CD4-positive, alpha-beta T cell treated with Interleukin-17A for 1 hour (primary cell): ENCODE measurements at regions not wholly inside any gene's neighbourhood (a gene's known extent, or its start where the extent isn't known, plus 50 kb on each side); places are given as distances from the start of the nearest gene placed in this dataset.

Source experiments
- DNase-seq: peaks from one replicate; pipeline ENCODE4 v3.0.0-alpha.2; 2020

- no peak for DNase-seq
These were observed 78.1 kb upstream of the TBX20 start for GRCh38 chr7:35331730-35332678.

GRCh38 chr7:35329026-35329425, 75.1 kb upstream of the TBX20 start:
- DNase-seq: no peak

- DNase-seq: no peak
These were observed 65.7 kb upstream of the TBX20 start for GRCh38 chr7:35319606-35320005.

GRCh38 chr7:35316549-35316948, 62.6 kb upstream of the TBX20 start:
- DNase-seq: no peak

GRCh38 chr7:35315517-35315916, 61.6 kb upstream of the TBX20 start:
- no peak for DNase-seq

GRCh38 chr7:35314354-35314753, 60.5 kb upstream of the TBX20 start:
- DNase-seq: no peak

- DNase-seq: no peak
These were observed 59.7 kb upstream of the TBX20 start for GRCh38 chr7:35313575-35313974.
